Brain microvascular endothelial cell (primary cell): ENCODE measurements at regions not wholly inside any gene's neighbourhood (a gene's known extent, or its start where the extent isn't known, plus 50 kb on each side); places are given as distances from the start of the nearest gene placed in this dataset.

Experiments used
- DNase-seq: peaks from one replicate; pipeline ENCODE4 v3.0.0-alpha.2; 2020
- H3K27ac ChIP-seq: fragments of 250-450 bp; sonication (Bioruptor Pico); 2 replicates; pipeline ENCODE4 v1.5.1; 2020; ENCODE audit warnings: mild to moderate bottlenecking, moderate library complexity
- H3K27me3 ChIP-seq: fragments of 250-450 bp; sonication (Bioruptor Pico); replicated peaks from 2 replicates; pipeline ENCODE4 v1.5.1; 2020; ENCODE audit warnings: mild to moderate bottlenecking
- H3K36me3 ChIP-seq: fragments of 250-450 bp; sonication (Bioruptor Pico); replicated peaks from 2 replicates; pipeline ENCODE4 v1.5.1; 2020; ENCODE audit warnings: mild to moderate bottlenecking
- H3K4me3 ChIP-seq: 2 replicates; pipeline ENCODE4 v1.5.1; 2011; ENCODE audit warnings: low read depth, mild to moderate bottlenecking, control low read depth, low read length, moderate library complexity
- CTCF ChIP-seq: IDR thresholded peaks from 2 replicates; pipeline ENCODE4 v1.5.1; 2011; ENCODE audit warnings: low read depth, mild to moderate bottlenecking, moderate library complexity, low read length, control low read depth, inconsistent platforms; ENCODE audit errors: missing control alignments
- in situ Hi-C: cut with HindIII; loops from 2 replicates; pipeline ENCODE4 v1.10.0; 2017; ENCODE audit warnings: low sequenced_read_pairs, low pct_ligation_motif_present

DNA sequence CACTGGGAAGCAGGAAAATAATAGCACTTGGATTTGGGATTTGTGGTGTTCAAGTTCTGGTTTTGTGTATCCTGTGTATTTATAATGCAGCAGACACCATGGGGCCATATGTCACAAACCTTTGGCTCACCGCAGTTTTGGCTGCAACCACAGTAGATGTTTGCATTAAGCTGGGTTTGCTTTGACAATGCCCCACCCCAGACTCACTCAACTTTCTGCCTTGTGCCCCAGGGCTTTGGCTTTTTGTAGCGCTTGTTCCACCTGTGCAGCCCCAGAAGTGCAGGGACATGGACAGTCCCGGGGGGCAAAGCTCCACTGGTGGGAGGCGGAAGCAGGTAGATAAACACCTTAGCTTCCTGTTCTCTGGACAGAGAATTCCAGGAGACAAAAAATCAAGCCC, 446.9 kb downstream of the MED13L start:
- in situ Hi-C loops = no loop called here
- no peak for DNase-seq
- TF ChIP-seq CTCF = no peak

DNA sequence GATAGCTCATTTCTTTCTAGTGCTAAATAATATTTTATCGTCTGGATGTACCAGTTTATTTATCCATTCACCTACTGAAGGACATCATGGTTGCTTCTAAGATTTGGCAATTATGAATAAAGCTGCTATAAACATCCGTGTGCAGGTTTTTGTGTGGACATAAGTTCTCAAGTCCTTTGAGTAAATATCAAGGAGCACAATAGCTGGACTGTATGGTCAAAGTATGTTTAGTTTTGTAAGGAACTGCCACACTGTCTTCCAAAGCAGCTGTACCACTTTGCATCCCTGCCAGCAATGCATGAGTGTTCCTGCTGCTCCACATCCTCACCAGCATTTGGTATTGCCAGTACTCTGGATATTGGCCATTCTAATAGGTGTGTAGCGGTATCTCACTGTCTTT, 447.4 kb downstream of the MED13L start:
- no peak for DNase-seq
- TF ChIP-seq CTCF = no peak
- Histone ChIP-seq H3K36me3 (no peaks in the 10 kb centered on the region), H3K27ac (no peak overlapping the region), H3K4me3 (no peak overlapping the region), H3K27me3 (no peaks in the 10 kb centered on the region)
- in situ Hi-C loops = no loop called here

More for the DNA sequence above, 446.9 kb downstream of the MED13L start:
- Histone ChIP-seq H3K36me3 (no peaks in the 10 kb centered on the region), H3K27ac (no peak overlapping the region), H3K4me3 (no peak overlapping the region), H3K27me3 (no peaks in the 10 kb centered on the region)

- no peak for TF ChIP-seq CTCF
- Histone ChIP-seq H3K4me3 (no peak overlapping the region), H3K27me3 (no peaks in the 10 kb centered on the region), H3K36me3 (no peaks in the 10 kb centered on the region), H3K27ac (no peak overlapping the region)
- DNase-seq = no peak
- in situ Hi-C loops = no loop called here
Observed at GRCh38 chr12:115828168-115828567, 449.3 kb downstream of the MED13L start.

DNA sequence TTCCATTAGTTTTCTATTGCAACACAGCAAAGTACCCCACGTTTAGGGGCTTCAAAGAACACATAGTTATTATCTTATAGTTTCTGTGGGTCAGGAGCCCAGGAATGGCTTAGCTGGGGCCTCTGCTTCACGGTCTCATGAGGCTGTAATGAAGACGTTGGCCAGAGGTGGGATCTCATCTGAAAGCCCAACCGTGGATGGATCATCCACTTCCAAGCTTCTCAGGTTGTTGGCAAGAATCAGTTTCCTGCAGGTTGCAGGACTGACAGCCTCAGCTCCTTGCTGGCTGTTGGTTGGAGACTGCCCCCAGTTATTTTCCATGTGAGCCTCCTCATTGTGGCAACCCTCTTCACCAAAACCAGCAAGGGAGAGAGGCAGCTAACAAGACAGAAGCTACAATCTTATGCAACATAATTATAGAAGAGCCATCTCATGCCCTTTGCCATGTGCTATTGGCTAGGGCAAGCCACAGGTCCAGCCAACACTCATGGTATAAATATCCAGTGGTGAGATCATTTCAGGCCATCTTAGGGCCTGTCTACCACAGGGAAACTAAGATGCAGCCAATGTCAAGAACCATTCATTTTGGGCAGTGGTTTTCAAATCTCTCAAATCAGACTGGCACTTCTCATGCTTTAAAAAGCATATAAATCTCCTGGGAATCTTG, 452.4 kb downstream of the MED13L start:
- in situ Hi-C loops = no loop called here
- Histone ChIP-seq H3K27ac (no peak overlapping the region), H3K4me3 (no peak overlapping the region), H3K27me3 (no peaks in the 10 kb centered on the region), H3K36me3 (no peaks in the 10 kb centered on the region)
- no peak for DNase-seq
- TF ChIP-seq CTCF = no peak

DNA sequence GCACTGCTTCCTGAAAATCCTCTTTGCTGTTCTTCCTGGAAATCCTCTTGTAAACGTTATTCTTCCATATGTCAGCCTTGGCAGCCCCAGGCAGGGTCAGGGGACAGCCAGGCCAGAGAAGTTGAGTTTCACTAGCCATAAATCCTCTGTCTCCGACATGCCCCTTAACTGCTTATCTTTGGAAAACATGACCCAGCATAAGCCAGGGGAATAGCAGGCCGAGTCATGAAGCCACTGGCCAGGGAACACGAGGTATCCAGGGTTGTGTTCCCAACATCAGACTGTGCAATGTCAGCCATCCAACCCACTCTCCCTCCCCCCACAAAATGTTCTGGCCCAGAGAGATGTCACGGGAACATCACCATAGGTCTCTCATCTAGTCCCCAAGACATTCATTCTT, 453.9 kb downstream of the MED13L start:
- Histone ChIP-seq H3K27ac (no peak overlapping the region), H3K36me3 (no peaks in the 10 kb centered on the region), H3K27me3 (no peaks in the 10 kb centered on the region), H3K4me3 (no peak overlapping the region)
- no peak for DNase-seq
- no peak for TF ChIP-seq CTCF
- in situ Hi-C loops = no loop called here

DNA sequence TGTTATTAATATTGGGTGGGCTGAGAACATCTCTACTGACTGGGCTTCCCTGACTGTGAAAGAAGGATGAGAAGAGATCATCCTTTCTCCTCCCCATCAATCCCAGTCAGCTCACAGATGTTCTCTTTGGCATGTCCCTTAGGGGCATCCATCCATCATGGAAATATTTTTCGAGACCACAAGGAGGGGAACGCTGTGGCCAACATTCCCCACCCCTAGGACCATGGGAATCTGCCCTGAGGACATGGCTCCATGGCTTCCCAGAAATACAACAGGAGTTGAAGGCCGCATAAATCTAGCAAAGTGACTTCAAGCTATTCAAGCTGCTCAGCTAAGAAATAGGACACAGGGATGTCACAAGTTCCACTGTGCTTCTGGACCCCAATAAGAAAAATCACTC, 456.8 kb downstream of the MED13L start:
- in situ Hi-C loops = no loop called here

More for the DNA sequence above, 456.8 kb downstream of the MED13L start:
- no peak for TF ChIP-seq CTCF
- no peak for DNase-seq
- Histone ChIP-seq H3K27me3 (no peaks in the 10 kb centered on the region), H3K27ac (no peak overlapping the region), H3K4me3 (no peak overlapping the region), H3K36me3 (no peaks in the 10 kb centered on the region)
